HG03175 (cell line): ENCODE measurements at regions not wholly inside any gene's neighbourhood (a gene's known extent, or its start where the extent isn't known, plus 50 kb on each side); places are given as distances from the start of the nearest gene placed in this dataset.

Source experiments
- ATAC-seq: cut with Tn5 transposase; IDR thresholded peaks from one replicate; pipeline ENCODE4 v1.9.1; 2021; ENCODE audit warnings: mild to moderate bottlenecking, moderate library complexity; ENCODE audit not compliant: unreplicated experiment

- ATAC-seq, result no peak
These were observed 163.4 kb upstream of the CD180 start for GRCh38 chr5:67360047-67360446.

- ATAC-seq, result no peak
These were observed 161.6 kb upstream of the CD180 start for GRCh38 chr5:67358186-67358585.

DNA sequence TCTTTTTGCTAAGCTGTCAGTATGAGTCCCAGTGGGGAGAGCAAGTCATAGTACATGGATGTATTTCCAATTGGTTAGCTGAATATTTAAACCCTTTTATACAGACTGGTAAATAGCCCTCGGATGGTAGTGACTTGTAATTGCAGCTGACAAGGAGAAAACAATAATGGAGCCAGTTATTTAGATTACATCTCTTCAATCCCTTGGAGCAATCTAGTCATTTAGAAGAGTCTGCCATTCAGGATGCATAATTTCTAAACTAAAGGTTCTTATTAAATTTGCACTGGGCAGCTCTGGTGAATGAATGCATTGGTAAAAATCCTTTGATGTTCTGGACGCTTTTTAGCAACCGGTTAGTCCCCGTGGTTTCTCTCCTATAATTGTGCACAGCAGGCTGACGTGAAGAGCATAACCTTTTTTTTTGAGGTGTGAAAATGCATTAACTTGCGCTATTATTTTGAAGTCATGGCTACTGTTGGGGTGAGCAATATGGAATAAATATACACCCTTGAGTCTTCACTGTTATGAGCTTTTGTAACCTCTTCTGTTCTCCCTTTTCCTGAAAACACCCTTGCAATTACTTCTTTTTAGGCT, 158.6 kb upstream of the CD180 start:
- no peak for ATAC-seq

DNA sequence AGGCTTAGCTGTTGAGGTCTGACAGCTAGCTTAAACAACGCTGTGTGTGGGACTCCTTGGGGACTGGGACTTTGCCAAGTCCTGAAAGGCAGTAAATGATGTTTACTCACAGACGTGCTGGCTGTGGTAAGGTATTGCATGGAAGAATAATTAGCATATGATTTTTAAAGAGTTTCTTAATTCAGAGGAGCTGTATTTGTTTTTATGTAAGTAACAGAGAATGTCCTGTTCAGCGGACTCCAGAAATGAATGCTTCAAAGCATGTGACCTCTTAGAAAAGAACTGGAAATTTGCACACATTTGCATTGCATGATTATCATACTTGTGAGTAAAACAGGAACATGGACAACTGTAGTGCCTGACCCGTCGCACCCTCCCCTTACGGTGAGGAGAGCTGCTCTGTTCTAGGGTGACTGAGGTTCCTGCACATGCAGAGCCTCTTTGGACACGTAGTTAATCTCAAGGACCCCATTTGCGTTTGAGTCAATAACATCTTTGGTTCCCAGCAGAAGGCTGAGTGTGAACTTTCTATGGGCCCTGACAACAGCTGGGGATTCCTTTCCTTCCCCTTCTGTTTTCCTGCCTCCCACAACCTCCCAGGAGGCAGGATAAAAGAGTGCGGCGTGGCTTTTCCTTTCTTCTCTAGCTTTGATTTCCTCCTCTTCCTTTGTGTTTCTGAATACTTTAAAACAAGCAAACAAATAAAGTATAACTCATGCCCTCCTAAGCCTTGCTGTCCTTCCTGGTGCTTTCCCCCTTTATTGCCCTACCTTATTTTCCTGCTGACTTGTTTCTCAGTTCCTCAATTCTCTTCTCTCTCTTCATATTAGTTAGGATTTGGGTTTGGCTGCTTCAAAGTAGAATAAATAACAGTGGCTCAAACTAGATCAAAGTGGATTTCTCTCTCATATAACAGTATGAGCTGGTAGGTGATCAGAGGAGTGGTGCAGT, 157.2 kb upstream of the CD180 start:
- ATAC-seq, result no peak

- no peak for ATAC-seq
These were observed 154.1 kb upstream of the CD180 start for GRCh38 chr5:67350618-67351201.

GRCh38 chr5:67350185-67350584, 153.6 kb upstream of the CD180 start:
- no peak for ATAC-seq

- no peak for ATAC-seq
These were observed 151.2 kb upstream of the CD180 start for GRCh38 chr5:67347821-67348220.

DNA sequence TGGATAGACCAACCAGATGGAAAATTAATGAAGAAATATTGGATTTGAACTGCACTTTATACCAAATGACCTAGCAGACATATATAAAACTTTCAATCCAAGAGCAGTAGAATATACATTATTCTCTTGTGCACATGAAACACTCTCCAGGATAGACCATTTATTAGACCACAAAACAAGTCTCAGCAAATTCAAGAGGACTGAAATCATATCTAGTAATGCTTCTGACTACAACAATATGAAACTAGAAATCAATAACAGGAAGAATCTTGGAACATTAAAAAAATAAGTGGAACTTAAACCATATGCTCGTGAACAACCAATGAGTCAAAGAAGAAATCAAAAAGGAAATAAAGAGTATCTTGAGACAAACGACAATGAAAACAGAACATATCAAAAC, 150.0 kb upstream of the CD180 start:
- no peak for ATAC-seq

GRCh38 chr5:67344870-67345269, 148.3 kb upstream of the CD180 start:
- ATAC-seq, result no peak

- ATAC-seq, result no peak
These were observed 147.2 kb upstream of the CD180 start for GRCh38 chr5:67343835-67344234.

- no peak for ATAC-seq
These were observed 144.9 kb upstream of the CD180 start for GRCh38 chr5:67341478-67341877.

- no peak for ATAC-seq
These were observed 142.7 kb upstream of the CD180 start for GRCh38 chr5:67339219-67339767.

- ATAC-seq, result no peak
These were observed 141.8 kb upstream of the CD180 start for GRCh38 chr5:67338421-67338820.

GRCh38 chr5:67337751-67338150, 141.2 kb upstream of the CD180 start:
- ATAC-seq, result no peak

- ATAC-seq, result no peak
These were observed 138.8 kb upstream of the CD180 start for GRCh38 chr5:67335426-67335825.

- ATAC-seq, result no peak
These were observed 137.8 kb upstream of the CD180 start for GRCh38 chr5:67334373-67334772.

DNA sequence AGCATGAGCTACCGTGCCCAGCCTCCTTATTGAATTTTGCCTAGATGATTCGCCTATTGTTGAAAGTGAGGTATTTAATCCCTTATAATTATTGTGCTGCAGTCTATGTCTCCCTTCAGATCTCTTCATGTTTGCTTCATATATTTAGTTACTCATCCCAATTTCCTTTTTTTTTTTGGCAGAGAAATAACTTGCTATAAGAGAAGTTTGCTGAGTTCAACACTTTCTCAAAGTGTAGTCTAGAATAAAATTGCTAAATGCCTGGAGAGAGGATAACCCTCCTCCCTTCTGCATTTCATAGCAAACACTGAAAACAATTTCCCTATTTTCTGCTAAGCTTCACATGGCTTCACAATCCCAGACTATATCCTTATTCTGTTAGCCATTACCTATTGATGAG, 136.6 kb upstream of the CD180 start:
- no peak for ATAC-seq

DNA sequence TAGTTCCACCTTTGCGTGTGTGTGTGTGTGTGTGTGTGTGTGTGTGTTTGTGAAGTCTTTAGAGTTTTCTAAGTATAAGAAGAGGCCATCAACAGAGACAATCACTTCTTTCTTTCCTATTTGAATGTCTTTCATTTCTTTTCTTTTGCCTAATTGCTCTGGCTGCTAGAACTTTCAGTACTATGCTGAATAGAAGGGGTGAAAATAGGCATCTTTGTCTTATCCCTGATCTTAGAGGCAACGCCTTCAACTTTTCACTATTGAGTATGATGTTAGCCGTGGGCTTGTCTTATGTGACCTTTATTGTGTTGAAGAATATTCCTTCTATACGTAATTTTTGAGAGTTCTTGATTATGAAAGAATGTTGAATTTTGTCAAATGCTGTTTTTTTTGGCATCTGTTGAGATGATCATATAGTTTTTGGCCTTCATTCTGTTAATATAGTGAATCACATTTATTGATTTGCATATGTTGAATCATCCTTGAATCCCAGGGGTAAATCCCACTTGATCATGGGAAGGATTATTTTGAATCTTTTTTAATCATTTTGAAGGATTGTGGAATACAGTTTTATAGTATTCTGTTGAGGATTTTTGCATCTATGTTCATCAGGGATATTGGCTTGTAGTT, 134.8 kb upstream of the CD180 start:
- no peak for ATAC-seq

- no peak for ATAC-seq
These were observed 123.5 kb upstream of the CD180 start for GRCh38 chr5:67319935-67320725.

GRCh38 chr5:67318746-67319145, 122.1 kb upstream of the CD180 start:
- ATAC-seq, result no peak
